Erythroblast (primary cell): ENCODE measurements at regions not wholly inside any gene's neighbourhood (a gene's known extent, or its start where the extent isn't known, plus 50 kb on each side); places are given as distances from the start of the nearest gene placed in this dataset.

Experiments used
- GATA1 ChIP-seq: IDR thresholded peaks from 2 replicates; pipeline ENCODE4 v1.6.1; 2011; ENCODE audit warnings: low read depth, mild to moderate bottlenecking, control low read depth, low read length, moderate library complexity
- POLR2A ChIP-seq: IDR thresholded peaks from 2 replicates; pipeline ENCODE4 v1.6.1; 2011; ENCODE audit warnings: mild to moderate bottlenecking, low read length

DNA sequence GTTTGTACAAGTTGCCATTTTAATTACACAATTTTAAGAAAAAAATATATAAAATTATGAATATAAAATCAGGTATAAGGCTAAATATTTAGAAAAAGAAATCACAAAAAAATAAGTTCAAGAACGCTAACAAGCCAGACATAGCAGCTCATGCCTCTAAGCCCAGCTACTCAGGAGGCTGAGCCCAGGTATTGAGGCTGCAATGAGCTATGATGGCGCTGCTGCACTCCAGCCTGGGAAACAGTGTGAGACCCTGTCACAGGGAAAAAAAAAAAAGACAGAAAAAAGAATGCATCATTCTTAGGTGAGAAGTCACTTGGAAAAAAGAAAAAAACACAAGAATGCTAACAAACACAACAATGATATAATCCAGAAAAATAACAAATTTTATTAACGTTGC lies 112.3 kb upstream of the PRDX6 start:
- TF ChIP-seq POLR2A (no peak), GATA1 (no peak)
